D721Med (cell line): ENCODE measurements at regions not wholly inside any gene's neighbourhood (a gene's known extent, or its start where the extent isn't known, plus 50 kb on each side); places are given as distances from the start of the nearest gene placed in this dataset.

Experiments
- DNase-seq: peaks from one replicate; pipeline ENCODE4 v3.0.0; 2011; ENCODE audit warnings: low spot score; ENCODE audit not compliant: insufficient read length
- FAIRE-seq: peaks from 2 replicates; lab custom pipeline; 2011; peaks lifted over from hg19 to GRCh38; lab: Jason Lieb, UNC
- CTCF ChIP-seq: IDR thresholded peaks from 2 replicates; pipeline ENCODE4 v1.5.1; 2012; ENCODE audit warnings: mild to moderate bottlenecking, control low read depth; ENCODE audit not compliant: insufficient read depth; ENCODE audit errors: missing control alignments

- TF ChIP-seq CTCF = no peak
- FAIRE-seq (no peak), DNase-seq (no peak)
Measured at GRCh38 chr14:87081004-87081403, 912.0 kb downstream of the GALC start.

- FAIRE-seq = no peak
- no peak for DNase-seq
Measured at GRCh38 chr14:87080146-87080545, 912.8 kb downstream of the GALC start.

GRCh38 chr14:87079416-87079815 is 913.6 kb downstream of the GALC start:
- DNase-seq = no peak
- no peak for FAIRE-seq
- TF ChIP-seq CTCF = no peak

More at GRCh38 chr14:87080146-87080545, 912.8 kb downstream of the GALC start:
- no peak for TF ChIP-seq CTCF

- FAIRE-seq (no peak), DNase-seq (no peak)
- TF ChIP-seq CTCF = no peak
Measured at GRCh38 chr14:87076922-87077321, 916.1 kb downstream of the GALC start.

GRCh38 chr14:87076146-87076545 is 916.8 kb downstream of the GALC start:
- no peak for DNase-seq
- no peak for TF ChIP-seq CTCF
- no peak for FAIRE-seq

GRCh38 chr14:87073880-87074570 is 919.0 kb downstream of the GALC start:
- FAIRE-seq (no peak), DNase-seq (no peak)
- no peak for TF ChIP-seq CTCF

GRCh38 chr14:87067591-87067990 is 925.4 kb downstream of the GALC start:
- DNase-seq = no peak
- FAIRE-seq = no peak
- TF ChIP-seq CTCF = no peak
